ENCODE measurements at regions not wholly inside any gene's neighbourhood (a gene's known extent, or its start where the extent isn't known, plus 50 kb on each side); places are given as distances from the start of the nearest gene placed in this dataset.

GRCh38 chr2:123816928-123817327 lies 208.2 kb upstream of the CNTNAP5 start:
- RAD21 ChIA-PET (ENCODE audit: unreplicated experiment) = no interaction called here
- no peaks in the 10 kb centered on the region for H3K9me3 ChIP-seq (replicated peaks; ENCODE audit: control insufficient read depth, insufficient read depth, low read length)
- no peak overlapping the region for H3K9ac ChIP-seq (ENCODE audit: control insufficient read depth, insufficient read depth, low read length)
- no peaks in the 10 kb centered on the region for H3K36me3 ChIP-seq (ENCODE audit: control insufficient read depth in 2 of 2, insufficient read depth in 2 of 2, low read length in 1 of 2)
- H3K27me3 ChIP-seq (replicated peaks in 1 of 2; ENCODE audit: control insufficient read depth in 2 of 2, insufficient read depth in 2 of 2, low read length in 1 of 2) = no peaks in the 10 kb centered on the region
- BruUV-seq (replicated peaks) = no TSS peak
- no peak overlapping the region for H3K4me2 ChIP-seq (ENCODE audit: control insufficient read depth, insufficient read depth)
- TF ChIP-seq FOS (IDR thresholded peaks at IDR 0.05; ENCODE audit: borderline replicate concordance, extremely low read depth, insufficient read length) (no peak), SREBF2 (IDR thresholded peaks at IDR 0.05; ENCODE audit: low read length) (no peak), POU2F2 (IDR thresholded peaks at IDR 0.05; ENCODE audit: borderline replicate concordance, low read depth, low read length) (no peak), SIX5 (IDR thresholded peaks at IDR 0.05; ENCODE audit: low read depth, low read length, severe bottlenecking) (no peak)
- TF ChIP-seq, protein P1, sequence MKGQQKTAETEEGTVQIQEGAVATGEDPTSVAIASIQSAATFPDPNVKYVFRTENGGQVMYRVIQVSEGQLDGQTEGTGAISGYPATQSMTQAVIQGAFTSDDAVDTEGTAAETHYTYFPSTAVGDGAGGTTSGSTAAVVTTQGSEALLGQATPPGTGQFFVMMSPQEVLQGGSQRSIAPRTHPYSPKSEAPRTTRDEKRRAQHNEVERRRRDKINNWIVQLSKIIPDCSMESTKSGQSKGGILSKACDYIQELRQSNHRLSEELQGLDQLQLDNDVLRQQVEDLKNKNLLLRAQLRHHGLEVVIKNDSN (IDR thresholded peaks at IDR 0.05; ENCODE audit: borderline replicate concordance, extremely low read length, insufficient read depth, low read depth, low read length) = no peak
- TF ChIP-seq, protein P2, sequence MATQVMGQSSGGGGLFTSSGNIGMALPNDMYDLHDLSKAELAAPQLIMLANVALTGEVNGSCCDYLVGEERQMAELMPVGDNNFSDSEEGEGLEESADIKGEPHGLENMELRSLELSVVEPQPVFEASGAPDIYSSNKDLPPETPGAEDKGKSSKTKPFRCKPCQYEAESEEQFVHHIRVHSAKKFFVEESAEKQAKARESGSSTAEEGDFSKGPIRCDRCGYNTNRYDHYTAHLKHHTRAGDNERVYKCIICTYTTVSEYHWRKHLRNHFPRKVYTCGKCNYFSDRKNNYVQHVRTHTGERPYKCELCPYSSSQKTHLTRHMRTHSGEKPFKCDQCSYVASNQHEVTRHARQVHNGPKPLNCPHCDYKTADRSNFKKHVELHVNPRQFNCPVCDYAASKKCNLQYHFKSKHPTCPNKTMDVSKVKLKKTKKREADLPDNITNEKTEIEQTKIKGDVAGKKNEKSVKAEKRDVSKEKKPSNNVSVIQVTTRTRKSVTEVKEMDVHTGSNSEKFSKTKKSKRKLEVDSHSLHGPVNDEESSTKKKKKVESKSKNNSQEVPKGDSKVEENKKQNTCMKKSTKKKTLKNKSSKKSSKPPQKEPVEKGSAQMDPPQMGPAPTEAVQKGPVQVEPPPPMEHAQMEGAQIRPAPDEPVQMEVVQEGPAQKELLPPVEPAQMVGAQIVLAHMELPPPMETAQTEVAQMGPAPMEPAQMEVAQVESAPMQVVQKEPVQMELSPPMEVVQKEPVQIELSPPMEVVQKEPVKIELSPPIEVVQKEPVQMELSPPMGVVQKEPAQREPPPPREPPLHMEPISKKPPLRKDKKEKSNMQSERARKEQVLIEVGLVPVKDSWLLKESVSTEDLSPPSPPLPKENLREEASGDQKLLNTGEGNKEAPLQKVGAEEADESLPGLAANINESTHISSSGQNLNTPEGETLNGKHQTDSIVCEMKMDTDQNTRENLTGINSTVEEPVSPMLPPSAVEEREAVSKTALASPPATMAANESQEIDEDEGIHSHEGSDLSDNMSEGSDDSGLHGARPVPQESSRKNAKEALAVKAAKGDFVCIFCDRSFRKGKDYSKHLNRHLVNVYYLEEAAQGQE (IDR thresholded peaks at IDR 0.05; ENCODE audit: low read depth, low read length) = no peak
- DNase-seq (ENCODE audit: low read depth, low spot score) = no peak
- H2AFZ ChIP-seq (ENCODE audit: control insufficient read depth, low read depth, low read length) = no peak overlapping the region
- intact Hi-C loops (cut with micrococcal nuclease; ENCODE audit: unreplicated experiment) = no loop called here
- H3K27ac ChIP-seq (ENCODE audit: control insufficient read depth, insufficient read depth) = no peak overlapping the region
- no peak for ATAC-seq
- H3K4me3 ChIP-seq = no peak overlapping the region
- in situ Hi-C loops (cut with MboI) = no loop called here
- no peak for FAIRE-seq
- SMC1A ChIA-PET (ENCODE audit: uncharacterized antibody, unreplicated experiment) = no interaction called here
- POLR2A ChIA-PET = no interaction called here
- H3K79me2 ChIP-seq (ENCODE audit: control insufficient read depth, insufficient read depth, low read length) = no peaks in the 10 kb centered on the region
- CTCF ChIA-PET = no interaction called here
- H4K20me1 ChIP-seq (ENCODE audit: control insufficient read depth, insufficient read depth) = no peaks in the 10 kb centered on the region
- no peaks in the 10 kb centered on the region for H3K4me1 ChIP-seq (ENCODE audit: control insufficient read depth, insufficient read depth, low read length)
